ENCODE measurements at regions not wholly inside any gene's neighbourhood (a gene's known extent, or its start where the extent isn't known, plus 50 kb on each side); places are given as distances from the start of the nearest gene placed in this dataset.

DNA sequence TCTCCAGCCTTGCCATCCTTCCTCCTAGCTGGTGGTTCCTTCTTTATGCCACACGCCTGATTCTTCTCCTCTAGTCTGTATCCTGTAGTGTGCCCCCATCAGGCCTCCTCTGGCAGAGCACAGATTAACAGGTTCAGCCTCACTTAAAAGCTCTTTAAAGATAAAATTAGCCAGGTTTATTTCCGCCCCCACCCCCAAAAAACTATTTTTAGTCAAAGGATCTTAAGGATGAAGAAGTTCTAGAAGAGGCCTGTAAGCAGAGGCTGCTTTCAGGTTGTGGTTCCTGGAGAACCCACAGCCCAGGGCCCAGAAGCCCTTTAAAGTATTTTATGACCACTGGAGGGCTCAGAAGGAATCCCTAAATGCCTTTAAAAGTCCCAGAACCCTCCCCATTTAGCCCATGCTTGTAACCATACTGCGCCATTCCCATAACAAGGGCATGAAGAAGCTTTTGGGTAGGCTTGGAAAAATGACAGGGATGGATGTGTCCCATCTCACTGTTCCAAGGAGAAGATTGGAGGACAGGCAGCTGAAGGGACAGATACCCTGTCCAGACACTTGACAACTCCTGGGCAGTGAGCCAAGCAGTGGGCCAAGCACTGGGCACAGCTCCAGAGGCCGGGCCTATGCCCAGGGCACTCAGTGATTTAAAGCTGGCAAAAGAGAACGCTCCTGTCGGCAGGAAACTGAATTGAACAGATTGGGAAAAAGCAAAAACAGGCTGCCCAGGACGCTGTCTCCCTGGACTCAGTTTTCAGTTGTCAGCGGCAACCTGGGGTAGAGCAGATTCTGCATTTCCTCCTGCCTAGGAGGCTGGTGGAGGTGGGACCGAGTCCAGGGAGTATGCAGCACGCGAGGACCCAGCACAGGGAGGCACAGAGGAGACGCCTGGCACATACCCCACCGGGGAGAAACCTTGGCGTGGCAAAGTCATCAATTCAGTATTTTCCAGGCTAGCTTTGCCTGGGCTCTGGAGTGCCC, 106.3 kb upstream of the SSBP2 start:
- DNase-seq (ENCODE audit: low read depth): peak; percentile 88

- DNase-seq (ENCODE audit: low read depth): no peak
Measured at GRCh38 chr5:81855591-81855990, 104.7 kb upstream of the SSBP2 start.

DNA sequence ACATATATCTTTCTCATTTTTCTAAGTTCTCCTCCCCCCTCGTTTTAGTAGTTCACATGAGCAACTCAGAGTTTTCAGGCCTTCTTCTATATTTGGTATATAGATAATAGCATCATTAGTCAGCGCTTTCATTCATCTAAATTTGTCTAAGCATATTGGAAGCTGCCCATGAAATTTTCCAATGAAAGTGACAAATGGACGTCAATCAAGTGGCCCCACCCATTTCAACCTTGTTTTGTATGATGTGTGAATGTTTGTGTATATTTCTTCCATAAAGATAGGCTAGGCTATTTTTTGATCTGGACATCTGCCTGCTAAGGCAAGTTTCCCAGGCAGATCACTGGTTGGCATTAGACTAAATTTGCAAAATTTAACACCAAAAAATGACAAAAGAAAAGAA, 104.0 kb upstream of the SSBP2 start:
- DNase-seq (ENCODE audit: low read depth): no peak

GRCh38 chr5:81854485-81854884, 103.6 kb upstream of the SSBP2 start:
- no peak for DNase-seq (ENCODE audit: low read depth)

GRCh38 chr5:81853030-81853357, 102.1 kb upstream of the SSBP2 start:
- no peak for DNase-seq (ENCODE audit: low read depth)

DNA sequence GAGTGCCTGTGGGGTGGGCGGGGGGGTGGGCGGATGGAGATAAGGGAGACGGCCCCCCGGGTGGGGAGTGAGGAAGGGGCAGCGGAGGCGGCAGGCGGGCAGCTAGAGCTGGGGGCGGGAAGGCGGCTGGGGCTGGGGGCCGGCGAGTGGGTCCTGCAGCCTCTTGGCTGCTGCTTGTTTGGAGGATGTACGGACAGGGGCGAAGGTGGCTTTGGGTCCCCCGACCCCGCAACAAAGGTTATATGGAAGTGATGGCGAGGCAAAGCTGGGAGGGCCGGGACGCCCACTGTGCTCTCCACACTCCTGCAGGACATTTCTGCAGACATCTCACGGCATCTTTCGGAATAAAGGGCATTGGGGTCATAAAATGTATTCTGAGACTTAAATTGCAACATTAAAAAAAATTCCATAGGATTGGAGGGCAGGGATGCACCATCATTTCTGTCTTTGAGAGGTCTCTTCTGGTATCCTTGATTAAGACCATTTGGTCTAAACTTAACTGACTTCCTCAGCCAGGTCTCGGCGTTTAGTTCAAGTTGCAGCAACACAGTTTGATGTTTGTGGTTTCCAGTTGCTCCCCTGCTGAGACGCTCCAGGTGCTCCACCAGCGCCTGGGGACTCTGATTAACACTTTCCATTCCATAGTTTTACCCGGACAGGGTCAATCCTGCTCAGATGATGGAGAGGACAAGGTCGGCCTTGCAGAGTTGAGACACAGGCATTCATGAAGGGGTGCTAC, 101.6 kb upstream of the SSBP2 start:
- peak; percentile 34 for DNase-seq (ENCODE audit: low read depth)

- peak; percentile 97 for DNase-seq (ENCODE audit: low read depth)
Measured at GRCh38 chr5:81851481-81852178, 100.7 kb upstream of the SSBP2 start.

GRCh38 chr5:81850501-81851357, 99.8 kb upstream of the SSBP2 start:
- DNase-seq (ENCODE audit: low read depth): peak; percentile 92

GRCh38 chr5:81849770-81850367, 99.0 kb upstream of the SSBP2 start:
- DNase-seq (ENCODE audit: low read depth): no peak

- peak; percentile 40 for DNase-seq (ENCODE audit: low read depth)
Measured at GRCh38 chr5:81848362-81848880, 97.5 kb upstream of the SSBP2 start.

- no peak for DNase-seq (ENCODE audit: low read depth)
Measured at GRCh38 chr5:81846301-81846700, 95.4 kb upstream of the SSBP2 start.

GRCh38 chr5:81843845-81844244, 92.9 kb upstream of the SSBP2 start:
- no peak for DNase-seq (ENCODE audit: low read depth)

DNA sequence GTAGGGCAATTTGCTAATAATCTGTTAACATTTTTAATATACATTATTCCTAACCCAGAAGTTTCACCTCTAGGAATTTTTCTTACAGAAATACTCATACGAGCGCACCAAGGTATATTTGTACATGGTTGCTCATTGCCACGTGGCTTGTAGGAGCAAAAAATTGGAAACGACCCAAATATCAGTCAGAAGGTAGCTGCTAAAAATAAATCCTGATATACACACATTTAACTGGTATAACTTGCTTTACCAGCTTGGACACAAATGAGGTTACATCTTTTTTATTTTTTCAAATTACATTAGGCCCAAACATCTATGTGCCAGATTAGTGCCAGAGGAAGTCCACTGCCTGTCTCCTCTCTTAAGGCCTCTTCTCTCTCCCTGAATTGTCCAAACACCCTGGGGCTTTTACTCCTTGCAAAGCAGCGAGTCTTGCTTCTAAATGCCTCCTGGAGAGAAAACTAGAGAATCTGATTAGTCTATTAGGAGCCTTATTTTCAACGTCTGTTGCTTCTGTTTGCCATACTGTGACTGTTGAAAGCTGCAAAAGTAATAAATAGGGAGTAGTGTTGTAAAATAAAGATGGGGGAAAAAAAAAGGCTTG, 92.0 kb upstream of the SSBP2 start:
- DNase-seq (ENCODE audit: low read depth): no peak

GRCh38 chr5:81839034-81839433, 88.1 kb upstream of the SSBP2 start:
- DNase-seq (ENCODE audit: low read depth): no peak

DNA sequence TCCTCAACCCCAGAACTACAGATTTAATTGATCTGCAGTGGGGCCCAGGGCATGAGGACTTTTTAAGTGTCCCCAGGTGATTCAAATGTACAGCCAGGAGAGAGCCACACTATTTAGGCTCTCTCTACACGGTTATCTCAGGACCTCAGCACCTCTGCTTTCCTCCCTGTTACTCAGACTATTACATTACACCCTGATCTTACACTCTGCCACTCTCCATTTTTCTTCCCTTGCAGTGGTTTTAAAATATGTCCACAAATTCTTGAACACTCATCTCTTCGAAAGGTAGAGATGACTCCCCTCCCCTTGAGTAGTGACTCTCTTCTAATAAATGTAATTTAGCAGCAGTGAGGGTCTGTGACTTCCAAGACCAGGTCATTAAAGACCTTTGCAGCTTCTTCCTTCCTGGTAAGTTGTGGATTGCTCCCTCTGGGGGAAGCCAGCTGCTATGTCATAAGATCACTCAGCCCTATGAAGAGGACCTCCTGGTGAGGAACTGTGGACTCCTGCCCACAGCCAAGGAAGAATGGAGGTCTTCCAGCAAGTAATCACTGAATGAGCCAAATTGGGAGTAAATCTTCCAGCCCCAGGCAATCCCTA, 87.5 kb upstream of the SSBP2 start:
- peak; percentile 58 for DNase-seq (ENCODE audit: low read depth)

- no peak for DNase-seq (ENCODE audit: low read depth)
Measured at GRCh38 chr5:81837667-81838306, 86.9 kb upstream of the SSBP2 start.

DNA sequence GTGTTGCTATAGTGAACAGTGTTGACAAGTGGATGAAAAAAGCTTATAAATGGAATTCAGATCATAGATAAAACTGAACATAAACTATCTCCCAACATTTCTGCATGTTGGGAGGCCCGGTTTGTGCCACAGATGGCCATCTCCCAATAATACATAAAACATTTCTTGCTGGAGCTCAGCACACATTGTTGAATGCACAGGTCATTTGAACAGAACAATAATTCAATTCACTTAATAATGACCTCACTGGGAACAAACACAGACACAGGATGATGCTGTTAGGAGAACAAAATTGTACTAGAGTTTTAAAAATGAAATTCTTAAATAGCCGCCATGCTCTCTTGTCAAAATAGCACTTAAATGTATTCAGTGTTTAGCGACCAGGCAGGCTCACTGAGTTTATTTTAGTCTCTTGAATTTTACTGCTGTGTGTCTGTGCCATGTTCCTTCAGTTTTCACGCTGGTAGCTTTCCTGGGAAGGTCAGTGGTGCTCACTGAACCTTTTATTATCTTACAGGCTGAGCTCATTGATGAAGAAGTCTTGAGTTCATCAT, 85.0 kb upstream of the SSBP2 start:
- no peak for DNase-seq (ENCODE audit: low read depth)

- DNase-seq (ENCODE audit: low read depth): no peak
Measured at GRCh38 chr5:81834021-81834660, 83.2 kb upstream of the SSBP2 start.
